Amygdala (tissue), 56 donors: ENCODE measurements at regions not wholly inside any gene's neighbourhood (a gene's known extent, or its start where the extent isn't known, plus 50 kb on each side); places are given as distances from the start of the nearest gene placed in this dataset.

Experiments used
- DNase-seq, 56 donors: peaks; one replicate each; lab custom pipeline; 2025; lab: John Stamatoyannopoulos, UW

DNA sequence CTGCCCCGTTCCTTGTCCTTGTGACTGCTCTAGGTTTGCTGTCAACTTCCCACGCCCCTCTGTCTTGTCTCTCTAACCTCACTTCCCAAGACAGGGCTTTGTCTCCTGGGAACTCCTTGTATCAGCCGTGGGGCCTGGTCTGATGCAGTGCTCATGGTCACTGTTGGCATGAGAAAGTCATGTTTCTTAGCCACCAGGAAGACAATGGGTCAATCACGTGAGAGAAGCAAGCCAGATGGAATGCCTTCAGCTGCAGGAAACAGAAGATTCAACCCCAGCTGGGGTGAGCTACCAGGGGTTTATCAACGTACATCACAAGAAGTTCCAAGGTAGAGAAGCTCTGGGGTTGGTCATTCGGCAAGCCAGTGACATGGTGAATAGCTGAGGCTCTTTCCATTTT is 116.6 kb downstream of the IRF8 start:
- no peak for DNase-seq

DNA sequence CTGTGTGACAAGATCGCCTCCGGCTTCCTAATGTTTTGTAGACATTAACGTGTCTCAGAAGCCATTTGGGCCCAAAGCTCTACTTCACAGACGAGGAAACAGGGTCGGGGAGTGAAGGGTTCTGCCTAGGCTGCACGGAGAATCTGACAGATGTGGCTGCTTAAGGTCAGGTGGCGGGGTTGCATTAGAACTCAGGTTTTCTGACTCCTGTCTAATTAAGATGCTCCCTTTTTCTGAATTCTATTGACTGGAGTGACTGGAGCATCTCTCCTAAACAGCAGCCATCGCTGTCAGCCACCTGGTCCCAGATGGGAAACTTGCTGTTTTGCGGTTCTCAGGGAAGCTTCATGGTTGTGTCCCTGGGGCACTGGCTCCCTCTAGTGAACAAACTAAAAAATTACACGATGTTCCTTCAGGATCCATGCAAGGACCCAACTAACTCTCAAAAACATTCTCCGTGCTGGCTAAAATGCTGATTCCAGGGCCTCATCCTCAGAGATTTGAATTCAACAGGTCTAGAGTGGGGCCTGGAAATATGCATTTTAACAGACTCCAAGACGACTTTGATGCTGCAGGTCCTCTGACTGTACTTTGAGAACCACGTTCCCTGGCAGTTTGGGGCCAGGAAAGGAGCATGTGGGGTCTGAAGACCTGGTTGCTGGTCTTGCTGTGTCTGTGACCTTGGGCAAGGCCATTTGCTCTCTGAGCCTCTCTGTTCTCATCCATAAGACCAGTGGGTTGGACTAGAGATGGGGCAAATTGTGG is 117.4 kb downstream of the IRF8 start:
- DNase-seq = peak in 17 of 56 donors; percentile 0 to 55 (median 13)

DNA sequence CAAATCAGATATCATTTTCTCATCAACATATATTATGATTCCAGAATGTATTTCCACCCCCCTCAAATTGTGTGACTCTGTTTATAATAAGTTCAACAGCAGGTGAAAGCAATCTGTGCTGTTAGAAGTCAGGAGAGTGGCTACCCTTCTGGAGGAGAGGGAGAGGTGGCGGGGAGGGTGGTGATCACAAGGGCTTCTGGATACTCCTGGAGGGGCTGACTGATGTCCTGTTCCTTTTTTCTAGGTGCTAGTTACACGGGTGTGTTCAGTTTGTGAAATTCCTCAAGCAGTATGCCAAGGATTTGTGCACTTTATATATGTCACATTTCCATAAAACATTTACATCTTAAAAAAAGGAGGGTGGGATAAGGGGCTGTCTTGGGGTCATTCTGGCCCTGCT is 119.1 kb downstream of the IRF8 start:
- no peak for DNase-seq

DNA sequence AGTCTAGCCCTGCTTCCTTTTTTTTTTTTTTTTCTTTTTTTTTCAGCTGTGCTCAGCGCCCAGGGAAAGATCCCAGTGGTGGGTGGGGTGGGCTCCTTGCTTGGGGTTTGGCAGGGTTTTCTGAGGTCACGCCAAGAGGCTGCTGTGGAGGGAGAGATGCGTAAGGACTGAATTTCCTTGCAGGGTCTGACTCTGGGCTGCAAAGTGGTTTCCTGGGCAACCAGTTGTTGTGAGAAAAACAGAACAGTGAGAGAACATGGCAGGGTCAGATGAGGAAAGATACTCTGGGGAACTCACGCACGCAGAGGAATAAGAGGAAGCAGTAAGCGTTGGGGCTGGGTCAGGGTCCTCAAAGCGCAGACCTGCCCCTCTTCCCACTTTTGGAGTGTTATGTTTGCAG is 119.5 kb downstream of the IRF8 start:
- peak in 1 of 56 donors; percentile 9 for DNase-seq

DNA sequence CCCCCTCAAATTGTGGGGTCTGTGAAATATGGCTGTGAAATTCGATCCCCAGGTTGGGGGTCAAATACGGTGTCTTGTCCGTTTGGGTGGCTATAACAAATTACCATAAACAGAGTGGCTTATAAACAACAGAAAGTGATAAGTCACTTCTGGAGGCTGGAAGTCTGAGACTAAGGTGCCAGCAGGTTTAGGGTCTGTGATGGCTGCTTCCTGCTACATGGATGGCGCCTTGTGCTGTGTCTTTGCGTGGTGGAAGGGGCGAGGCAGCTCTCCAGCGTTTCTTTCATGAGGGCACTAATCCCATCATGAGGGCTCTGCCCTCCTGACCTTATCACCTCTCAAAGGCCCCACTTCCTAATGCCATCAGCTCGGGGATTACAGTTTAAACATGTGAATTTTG is 120.0 kb downstream of the IRF8 start:
- no peak for DNase-seq

DNA sequence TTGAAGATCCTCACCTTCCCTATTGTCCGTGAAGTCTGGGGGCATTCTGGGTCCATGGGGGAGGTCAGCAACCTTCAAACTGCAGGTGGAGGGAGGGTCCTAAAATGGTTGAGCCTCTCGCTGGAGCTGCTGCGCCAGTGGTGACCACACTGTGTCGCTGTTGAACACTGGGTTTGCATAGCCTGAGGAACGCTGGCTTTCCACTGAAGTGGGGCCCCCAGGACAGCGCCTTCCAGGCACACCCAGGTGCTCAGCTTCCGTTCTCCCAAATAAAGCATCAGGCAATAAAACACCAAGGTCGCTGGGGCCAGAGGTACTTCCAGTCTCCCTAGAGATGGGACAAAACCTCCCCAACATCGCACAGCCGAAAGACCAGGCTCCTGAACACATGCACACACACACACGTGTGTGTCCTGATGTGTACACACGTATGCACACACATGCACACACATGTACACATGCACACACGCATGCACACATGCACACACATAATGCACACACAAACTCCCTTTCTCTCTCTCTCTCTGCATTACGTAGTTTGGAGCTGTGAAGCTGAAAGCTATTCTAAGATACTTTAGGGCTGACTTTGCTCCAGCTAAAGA is 120.6 kb downstream of the IRF8 start:
- DNase-seq = no peak

DNA sequence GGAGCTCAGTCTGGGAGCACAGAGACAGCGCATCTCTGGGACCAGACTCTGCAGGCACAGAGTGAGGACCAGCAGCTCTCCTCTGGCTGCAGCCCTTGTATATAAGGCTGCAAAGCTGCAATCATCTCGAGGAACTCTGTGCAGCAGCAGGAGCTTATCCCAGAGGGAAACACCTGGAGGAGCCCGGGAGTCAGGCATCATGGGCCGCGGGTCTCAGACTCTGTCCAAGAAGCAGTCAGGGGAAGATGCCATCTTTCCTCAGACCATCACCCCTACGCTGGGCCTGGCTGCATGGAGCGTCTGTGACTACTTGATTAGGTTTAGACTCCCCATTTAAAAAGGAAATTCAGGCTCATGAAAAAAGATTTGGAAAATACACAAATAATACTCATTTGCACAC is 122.0 kb downstream of the IRF8 start:
- DNase-seq = no peak

DNA sequence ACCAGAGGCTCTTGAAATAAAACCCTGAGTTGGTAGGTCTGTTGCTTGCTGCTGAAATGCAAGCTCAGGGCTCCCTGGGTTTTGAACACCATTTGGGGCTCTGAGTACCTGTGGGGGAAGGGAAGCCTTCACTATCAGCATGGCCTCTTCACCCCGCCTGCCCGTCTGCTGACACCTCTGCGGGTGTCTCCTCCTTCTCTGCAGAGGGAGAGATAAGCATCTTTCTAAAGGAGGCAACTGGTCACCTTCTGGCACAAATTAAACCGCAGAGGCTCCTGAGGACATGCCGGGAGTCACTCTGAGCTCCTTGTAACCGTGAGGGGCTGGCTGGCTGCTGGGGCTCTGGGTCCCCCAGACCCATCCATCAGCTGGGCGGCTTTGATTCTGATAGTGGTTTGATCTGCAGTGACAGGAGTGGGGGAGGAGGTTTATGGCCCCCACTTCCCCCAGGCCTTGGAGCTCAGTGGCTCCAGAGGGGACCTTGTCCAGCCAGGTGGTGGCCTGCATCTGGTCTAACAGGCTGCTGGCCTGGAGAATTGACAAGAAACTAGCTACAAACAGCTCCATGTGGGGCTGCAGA is 123.5 kb downstream of the IRF8 start:
- no peak for DNase-seq

DNA sequence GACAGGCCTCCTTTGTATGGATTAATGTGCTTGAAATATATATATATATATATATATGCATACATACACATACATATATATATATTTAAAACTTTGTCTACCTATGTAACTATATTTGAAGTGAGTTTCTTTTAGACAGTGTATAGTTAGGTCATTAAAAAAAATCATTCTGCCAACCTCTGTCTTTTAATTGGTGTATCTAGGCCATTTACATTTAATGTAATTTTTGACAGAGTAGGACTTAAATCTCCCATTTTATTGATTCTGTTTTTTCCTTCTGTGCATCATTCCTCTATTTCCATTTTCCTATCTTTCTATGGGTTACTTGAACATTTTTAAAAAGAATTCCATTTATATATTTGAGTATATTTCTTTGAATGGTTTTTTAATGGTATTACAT is 125.2 kb downstream of the IRF8 start:
- no peak for DNase-seq

DNA sequence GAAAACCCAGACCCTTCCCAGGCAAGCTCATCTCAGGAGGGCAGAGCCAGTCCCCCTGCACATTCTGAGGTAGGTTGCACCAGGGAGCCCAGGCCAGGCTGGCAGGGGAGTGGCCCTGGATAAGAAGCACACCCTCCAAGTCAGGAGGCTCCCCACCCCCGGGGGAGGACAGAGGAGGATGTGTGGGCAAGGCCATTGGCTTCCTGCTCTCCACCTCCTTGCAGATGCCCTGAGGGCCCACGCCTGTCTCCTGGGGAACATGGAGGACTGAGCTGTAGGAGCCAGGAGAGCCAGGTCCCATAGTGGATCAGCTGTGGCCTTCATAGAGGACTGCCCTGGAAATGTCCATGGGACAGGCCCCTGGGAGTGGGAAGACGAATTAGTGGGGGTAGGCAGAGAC is 126.7 kb downstream of the IRF8 start:
- no peak for DNase-seq

DNA sequence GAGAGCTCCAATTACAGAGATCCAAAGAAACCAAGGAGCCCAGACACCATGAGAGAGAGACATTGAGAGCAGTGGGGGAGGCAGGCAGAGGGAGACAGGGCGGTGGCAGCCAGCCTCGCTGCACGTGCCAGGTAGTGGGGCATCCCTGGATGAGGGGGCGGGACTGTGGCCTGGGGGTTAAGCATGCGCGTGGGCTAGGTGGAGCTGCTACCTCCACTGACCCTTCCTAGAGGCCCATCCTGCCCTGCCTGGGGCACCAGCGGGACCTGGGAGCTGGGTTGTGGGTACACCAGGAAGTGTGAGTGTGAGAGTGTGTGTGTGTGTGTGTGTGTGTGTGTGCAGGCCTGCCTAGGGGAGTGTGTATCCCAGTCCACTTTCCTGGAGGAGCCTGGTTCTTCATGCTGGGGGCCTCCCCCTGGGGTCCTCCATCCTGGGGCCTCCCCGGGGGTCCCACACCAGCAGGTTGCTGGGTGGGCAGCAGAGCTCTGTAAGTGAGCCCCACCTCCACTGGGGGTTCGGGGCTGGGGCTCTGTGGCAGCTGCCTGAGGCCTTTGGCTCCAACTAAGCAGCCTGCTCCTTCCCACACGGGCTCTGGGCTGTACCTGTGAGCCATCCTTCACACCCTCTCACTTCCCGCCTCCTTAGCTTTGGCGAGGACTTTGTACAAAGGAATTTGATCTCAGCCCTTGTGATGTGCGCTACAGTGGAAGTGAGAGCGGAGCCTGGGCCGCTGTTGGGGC is 127.4 kb downstream of the IRF8 start:
- no peak for DNase-seq

DNA sequence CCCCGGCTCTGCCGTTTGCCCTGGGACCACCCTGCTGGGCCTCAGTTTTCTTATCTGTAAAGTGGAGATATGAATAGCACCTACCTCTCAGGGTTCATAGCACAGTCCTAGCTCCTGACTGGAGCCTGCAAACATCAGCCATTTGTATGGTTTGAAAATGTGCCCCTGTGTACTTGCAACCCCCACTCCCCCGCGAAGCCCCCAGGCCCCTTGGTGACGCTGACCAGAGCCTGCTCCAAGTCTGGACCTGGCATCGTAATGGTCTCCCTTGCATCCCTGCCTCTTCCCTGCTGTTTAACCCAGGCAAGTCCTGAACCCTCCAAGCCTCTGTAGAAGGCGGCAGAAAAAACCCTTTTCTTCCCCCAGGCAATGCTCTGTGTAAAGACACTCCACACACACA is 128.0 kb downstream of the IRF8 start:
- no peak for DNase-seq

DNA sequence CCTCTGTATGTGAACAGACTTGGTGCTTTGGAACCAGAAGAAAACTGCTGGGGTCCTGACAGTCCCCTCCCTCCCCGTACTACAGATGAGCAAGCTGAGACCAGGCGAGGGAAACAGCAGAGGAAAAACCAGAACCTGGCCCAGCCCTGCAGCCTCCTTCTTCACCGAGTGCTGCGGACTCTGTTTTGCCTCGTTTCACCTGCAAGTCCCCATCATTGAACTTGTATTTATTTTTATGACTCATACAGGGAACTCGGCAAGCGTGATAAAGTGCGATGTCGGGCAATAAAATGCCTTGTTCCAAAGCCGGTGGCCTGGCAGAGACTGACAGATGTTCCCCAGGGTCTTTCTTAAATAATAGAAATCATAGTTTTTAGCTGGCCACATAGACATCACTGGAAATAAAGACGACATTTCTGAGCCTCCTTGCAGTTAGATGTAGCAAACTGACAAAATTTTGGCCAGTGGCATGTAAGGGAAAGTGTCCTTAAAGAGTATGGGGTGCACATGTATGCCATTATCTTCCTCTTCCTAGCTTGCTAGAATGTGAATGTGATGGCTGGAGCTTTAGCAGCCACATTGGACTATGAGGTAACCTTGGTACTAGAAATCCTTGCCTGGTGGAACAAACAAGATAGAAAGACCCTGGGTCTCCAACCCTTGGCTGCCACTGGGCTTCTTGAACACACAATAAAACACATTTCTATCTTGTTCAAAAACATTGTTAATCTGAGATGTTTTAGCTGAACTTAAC is 128.6 kb downstream of the IRF8 start:
- no peak for DNase-seq

DNA sequence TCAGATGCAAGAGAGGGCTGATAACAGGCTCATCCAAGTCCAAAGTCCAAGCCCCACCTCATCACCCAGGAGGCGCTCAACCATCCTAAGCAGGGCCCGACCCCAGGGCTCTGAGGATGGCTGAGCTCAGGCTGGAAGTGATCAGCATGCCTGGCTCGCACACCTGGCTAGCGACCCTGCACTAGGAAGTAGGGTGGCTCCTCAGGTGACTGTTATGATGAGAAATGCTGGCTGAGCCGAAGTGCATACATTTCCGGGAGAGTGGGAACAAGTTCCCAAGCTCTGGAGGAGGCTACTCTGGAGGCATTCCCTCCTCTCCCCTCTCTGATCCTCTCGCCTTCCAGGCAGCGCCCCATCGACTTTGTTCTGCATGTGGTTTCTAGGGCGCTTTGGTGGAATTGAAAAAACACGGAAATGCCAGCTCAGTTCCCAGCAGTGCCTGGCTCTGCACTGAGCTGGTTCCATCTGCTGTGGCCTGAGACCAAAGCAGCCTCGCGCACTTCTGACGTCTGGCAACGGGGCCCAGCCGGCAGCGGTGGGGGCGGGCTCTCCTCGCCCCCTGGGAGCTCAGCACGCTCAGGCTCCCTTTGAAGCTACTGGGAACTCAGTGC is 130.3 kb downstream of the IRF8 start:
- DNase-seq = peak in 45 of 56 donors; percentile 4 to 82 (median 54)

DNA sequence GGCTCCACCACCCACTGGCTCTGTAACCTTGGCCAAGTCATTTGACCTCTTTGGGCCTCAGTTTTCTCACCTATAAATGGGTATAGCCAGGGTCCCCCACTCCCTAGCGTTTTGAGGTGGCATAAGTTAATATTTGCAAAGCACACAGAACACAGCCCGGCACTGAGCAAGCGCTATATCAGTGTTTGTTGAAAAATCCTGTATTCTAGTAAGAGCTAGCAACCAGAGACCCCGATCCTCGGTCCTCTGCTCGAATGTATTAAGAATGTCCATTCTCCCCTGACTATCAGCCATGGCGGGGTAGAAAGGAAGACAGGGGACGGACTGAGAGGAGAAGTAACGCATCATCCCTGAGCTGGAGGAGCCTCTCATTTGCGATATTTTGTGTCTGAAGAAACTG is 131.2 kb downstream of the IRF8 start:
- no peak for DNase-seq

DNA sequence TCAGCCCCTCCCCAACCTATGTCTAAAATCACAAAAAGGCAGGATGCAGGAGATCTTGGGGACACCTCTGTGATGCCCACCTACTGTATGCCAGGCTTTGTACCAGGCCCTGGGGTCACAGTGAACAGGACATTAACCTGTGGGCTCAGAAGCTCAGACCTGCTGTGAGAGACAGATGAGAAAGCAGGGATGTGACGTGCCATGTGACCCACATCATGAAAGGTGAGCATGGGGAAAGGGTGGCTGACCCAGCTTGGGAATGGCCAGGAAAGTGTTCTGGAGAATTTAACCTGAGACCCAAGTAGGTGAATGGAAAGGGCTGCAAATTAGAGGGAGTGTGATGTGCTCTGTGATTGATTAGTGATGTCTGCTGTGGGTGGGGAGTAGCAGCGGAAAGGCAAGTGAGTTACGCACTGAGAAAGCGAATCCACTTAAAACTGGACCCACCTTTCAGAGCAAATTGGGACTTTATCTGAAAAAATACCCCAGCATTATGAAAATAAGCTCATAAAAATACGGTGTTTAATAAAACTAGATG is 132.2 kb downstream of the IRF8 start:
- no peak for DNase-seq

DNA sequence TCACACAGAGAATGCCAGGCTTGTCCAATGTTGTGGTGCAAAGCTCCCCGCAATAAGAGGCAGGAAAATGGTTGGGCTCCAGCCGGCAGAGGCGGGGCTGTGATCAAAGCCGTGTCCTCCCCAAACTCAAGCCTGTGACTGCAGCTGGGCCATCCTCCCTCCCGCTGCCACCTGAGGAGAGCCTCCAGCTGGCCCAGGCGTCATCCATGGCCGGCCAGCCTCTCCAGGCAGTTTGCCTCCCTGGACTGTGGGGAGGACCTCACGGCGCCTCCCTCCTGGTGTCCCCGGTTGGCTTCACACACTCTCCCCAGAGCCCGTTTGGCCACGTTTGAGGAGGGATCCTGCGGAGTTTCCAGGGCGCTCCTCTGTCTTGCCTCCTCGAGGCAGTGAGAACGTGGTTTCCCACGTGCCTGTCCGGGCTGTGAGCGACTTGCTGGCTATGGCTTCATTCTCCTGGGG is 134.1 kb downstream of the IRF8 start:
- peak in 40 of 56 donors; percentile 10 to 87 (median 49) for DNase-seq

DNA sequence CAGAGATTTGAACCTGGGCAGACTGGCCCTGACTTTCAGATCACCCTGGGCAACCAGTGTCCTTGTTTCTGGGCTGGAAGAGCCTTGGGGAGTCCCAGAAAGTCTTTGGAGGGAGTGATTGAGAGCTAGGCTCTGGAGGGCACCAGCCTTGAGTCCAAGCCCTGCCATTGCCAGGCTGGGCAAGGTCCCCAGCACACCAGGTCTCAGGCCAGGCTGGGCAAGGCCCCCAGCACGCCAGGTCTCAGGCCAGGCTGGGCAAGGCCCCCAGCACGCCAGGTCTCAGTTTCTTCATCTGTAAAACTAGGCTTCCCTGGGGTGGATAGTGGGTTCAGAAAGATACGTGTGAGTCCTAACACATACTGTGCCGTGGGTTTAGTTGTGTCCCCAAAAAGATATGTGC is 135.0 kb downstream of the IRF8 start:
- peak in 3 of 56 donors; percentile 13 to 44 (median 21) for DNase-seq

DNA sequence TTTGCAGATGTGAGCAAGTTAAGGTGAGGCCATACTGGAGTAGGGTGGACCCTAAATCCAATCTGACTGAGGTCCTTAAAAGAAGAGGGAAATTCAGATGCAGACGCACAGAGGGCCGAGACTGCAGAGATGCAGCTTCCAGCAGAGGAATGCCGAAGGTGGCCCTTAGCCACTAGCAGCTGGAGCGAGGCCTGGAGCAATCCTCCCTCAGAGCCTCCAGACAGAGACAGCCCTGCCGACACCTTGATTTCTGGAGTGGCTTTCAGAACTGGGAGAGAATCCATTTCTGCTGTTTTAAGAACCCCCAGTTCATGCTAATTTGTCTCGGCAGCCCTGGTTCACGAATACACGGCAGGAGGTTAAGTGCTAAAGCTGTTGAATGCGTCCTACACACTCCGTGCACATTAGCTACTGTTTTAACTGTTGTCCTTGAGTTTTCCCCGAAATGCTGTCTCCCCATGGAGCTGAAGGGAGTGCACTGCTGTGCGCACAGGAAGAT is 135.5 kb downstream of the IRF8 start:
- DNase-seq = no peak

DNA sequence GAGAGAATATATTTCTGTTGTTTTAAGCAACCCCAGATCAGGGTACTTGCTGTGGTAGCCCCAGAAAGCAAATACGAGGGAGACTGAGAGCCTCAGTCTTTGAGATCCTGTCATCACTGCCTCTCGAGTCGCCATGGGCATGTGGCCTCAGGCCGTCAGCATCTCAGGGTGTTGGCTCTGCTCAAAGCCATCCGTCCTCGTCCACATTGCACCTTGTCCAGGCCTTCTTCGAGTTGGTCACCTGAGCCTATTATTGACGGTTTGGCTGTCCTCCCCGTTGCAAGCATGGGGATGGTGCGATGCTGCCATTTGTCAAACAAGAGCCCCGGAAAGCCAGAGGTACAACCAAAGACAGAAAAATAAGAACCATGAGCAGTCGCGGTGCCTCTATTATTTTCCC is 136.9 kb downstream of the IRF8 start:
- no peak for DNase-seq
